ENCODE measurements at regions not wholly inside any gene's neighbourhood (a gene's known extent, or its start where the extent isn't known, plus 50 kb on each side); places are given as distances from the start of the nearest gene placed in this dataset.
"Not testable (repeated sequence)": the region's sequence is repeated elsewhere in the genome, so short reads cannot be mapped to it uniquely, and the experiment has no call there.

DNA sequence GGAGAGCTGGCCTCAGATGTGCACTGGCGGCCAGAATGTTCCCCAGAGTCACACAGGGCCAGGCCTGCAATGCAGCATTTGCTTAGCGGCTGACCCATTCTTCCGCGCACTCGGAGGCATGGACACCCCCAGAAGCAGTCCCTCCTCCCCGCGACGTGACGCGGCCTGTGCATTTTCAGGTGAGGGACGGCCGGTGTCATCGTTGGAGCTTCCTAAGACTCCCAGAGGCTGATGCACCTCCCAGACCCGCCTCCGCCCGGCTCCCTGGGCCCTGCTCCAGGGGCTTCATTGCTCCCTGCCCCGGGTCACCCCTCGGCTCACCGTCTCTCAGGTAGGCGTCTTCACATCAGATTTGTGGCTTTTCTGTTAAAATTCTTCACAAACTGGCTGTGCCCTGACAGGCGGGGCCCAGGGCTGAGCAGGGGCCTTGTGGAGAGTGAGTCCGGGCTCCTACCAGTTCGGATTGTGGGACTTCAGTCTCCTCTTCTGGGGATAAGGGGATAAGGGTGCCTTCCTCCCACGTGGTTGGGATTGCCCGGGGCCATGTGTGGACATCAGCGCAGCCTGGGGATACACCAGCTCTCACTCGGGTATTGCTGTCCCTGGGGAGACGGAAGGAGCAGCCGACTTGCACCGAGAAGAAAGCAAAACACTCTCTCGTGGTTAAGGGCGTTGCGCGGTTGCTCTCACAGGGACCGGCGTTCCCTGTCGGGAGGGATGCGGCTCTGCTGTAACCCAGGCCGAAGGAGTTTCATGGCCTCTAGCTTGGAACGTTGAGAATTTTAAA is 249.1 kb downstream of the ADGRD1 start:
- TF ChIP-seq, protein P1, sequence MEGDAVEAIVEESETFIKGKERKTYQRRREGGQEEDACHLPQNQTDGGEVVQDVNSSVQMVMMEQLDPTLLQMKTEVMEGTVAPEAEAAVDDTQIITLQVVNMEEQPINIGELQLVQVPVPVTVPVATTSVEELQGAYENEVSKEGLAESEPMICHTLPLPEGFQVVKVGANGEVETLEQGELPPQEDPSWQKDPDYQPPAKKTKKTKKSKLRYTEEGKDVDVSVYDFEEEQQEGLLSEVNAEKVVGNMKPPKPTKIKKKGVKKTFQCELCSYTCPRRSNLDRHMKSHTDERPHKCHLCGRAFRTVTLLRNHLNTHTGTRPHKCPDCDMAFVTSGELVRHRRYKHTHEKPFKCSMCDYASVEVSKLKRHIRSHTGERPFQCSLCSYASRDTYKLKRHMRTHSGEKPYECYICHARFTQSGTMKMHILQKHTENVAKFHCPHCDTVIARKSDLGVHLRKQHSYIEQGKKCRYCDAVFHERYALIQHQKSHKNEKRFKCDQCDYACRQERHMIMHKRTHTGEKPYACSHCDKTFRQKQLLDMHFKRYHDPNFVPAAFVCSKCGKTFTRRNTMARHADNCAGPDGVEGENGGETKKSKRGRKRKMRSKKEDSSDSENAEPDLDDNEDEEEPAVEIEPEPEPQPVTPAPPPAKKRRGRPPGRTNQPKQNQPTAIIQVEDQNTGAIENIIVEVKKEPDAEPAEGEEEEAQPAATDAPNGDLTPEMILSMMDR (IDR thresholded peaks at IDR 0.05; ENCODE audit: low read depth, low read length), result no peak
- DNase-seq, result no peak
- no peaks in the 10 kb centered on the region for H3K27me3 ChIP-seq
- H3K4me1 ChIP-seq, result no peaks in the 10 kb centered on the region
- H3K4me3 ChIP-seq (ENCODE audit: low read depth, low read length), result no peak overlapping the region
- no peaks in the 10 kb centered on the region for H3K9me3 ChIP-seq
- H3K36me3 ChIP-seq, result no peaks in the 10 kb centered on the region

GRCh38 chr12:131203666-131204415 is 250.1 kb downstream of the ADGRD1 start:
- Histone ChIP-seq H3K9me3 (no peaks in the 10 kb centered on the region), H3K27me3 (no peaks in the 10 kb centered on the region), H3K4me3 (ENCODE audit: low read depth, low read length) (no peak overlapping the region), H3K4me1 (no peaks in the 10 kb centered on the region), H3K36me3 (no peaks in the 10 kb centered on the region)
- DNase-seq, result no peak
- TF ChIP-seq, protein P1 (IDR thresholded peaks at IDR 0.05; ENCODE audit: low read depth, low read length), result no peak

- Histone ChIP-seq H3K27me3 (no peaks in the 10 kb centered on the region), H3K4me3 (ENCODE audit: low read depth, low read length) (no peak overlapping the region), H3K9me3 (no peaks in the 10 kb centered on the region), H3K36me3 (no peaks in the 10 kb centered on the region), H3K4me1 (no peaks in the 10 kb centered on the region)
- no peak for DNase-seq
- TF ChIP-seq, protein P1 (IDR thresholded peaks at IDR 0.05; ENCODE audit: low read depth, low read length), result no peak
Observed at GRCh38 chr12:131204416-131205274, 250.9 kb downstream of the ADGRD1 start.

DNA sequence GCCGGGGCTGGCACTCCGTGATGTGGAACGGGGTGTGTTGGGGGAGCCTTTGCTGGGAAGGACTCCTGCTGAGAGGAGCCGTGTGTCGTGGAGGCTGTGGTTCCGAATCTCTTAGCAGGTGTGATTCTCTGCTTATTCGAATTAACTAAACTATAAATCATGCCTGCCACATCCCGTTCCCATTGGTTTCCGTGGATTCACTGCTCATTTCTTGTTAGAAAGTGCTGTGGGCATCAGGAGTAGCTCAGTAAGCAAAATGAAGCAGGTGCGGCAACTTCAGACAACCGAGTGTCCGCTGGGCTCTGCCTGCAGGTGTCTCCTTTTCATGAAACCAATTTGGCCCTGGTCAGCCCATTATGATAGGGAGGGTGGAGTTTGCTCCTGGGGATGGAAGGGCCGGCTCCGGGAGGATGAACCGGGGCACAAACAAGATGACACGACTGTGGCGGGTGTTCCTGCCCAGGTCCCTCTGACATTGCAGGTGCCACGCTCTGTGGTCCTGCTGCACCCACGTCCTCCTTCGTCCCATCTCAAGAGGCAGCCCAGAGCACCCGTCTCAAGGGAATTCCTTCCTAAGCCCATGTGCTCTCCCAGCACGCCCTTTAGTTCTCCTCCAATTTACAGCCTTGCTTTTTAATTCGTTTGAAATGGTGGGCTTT is 251.7 kb downstream of the ADGRD1 start:
- not testable (repeated sequence) for DNase-seq; H3K4me3 ChIP-seq (ENCODE audit: low read depth, low read length); H3K9me3 ChIP-seq; H3K4me1 ChIP-seq; H3K36me3 ChIP-seq; H3K27me3 ChIP-seq

- DNase-seq; H3K4me1 ChIP-seq; H3K4me3 ChIP-seq (ENCODE audit: low read depth, low read length); H3K27me3 ChIP-seq; H3K36me3 ChIP-seq; H3K9me3 ChIP-seq: not testable (repeated sequence)
Observed at GRCh38 chr12:131206630-131207299, 253.1 kb downstream of the ADGRD1 start.

- not testable (repeated sequence) for H3K4me3 ChIP-seq (ENCODE audit: low read depth, low read length); H3K27me3 ChIP-seq; DNase-seq; H3K36me3 ChIP-seq; H3K9me3 ChIP-seq; H3K4me1 ChIP-seq
Observed at GRCh38 chr12:131207300-131207660, 253.6 kb downstream of the ADGRD1 start.

DNA sequence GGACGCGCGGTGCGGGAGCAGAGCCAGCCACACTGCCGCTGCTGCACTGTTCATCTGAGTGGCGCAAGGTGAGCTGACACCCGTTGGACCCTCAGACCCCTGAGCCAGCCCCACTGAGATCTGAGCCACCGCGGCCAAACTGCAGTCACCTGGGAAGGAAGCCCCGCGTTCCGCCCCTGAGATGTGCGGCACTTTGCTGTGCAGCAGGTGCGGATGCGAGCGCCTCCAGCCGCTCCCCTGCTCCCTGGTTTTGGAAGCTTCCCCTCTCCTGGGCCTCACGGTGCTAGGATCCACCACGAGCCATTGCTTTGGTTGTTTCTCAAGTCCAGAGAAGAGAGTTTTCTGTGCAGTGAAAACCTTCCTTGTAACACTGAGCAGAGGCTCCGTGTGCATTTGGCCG is 254.1 kb downstream of the ADGRD1 start:
- H3K36me3 ChIP-seq; H3K4me3 ChIP-seq (ENCODE audit: low read depth, low read length); DNase-seq; H3K27me3 ChIP-seq; H3K4me1 ChIP-seq; H3K9me3 ChIP-seq: not testable (repeated sequence)

Data from BE2C (cell line).